ENCODE measurements at regions not wholly inside any gene's neighbourhood (a gene's known extent, or its start where the extent isn't known, plus 50 kb on each side); places are given as distances from the start of the nearest gene placed in this dataset.

GRCh38 chr2:226159875-226160479 lies 639.6 kb downstream of the IRS1 start:
- Histone ChIP-seq H3K27me3 (ENCODE audit: control insufficient read depth, insufficient read depth) (no peaks in the 10 kb centered on the region), H3K4me3 (ENCODE audit: low read length) (no peak overlapping the region), H3K27ac (ENCODE audit: low read length) (no peak overlapping the region), H3K4me1 (ENCODE audit: control insufficient read depth, insufficient read depth, low read length) (peaks cover 1% of the 10 kb centered on the region), H3K9me3 (ENCODE audit: control insufficient read depth, low read length) (no peaks in the 10 kb centered on the region)
- ATAC-seq: no peak
- intact Hi-C loops (cut with DNase I): no loop called here
- no peak for DNase-seq
- 34% methylated on average over 4 of the region's 4 CpGs for WGBS

GRCh38 chr2:226158940-226159339 lies 640.7 kb downstream of the IRS1 start:
- 92% methylated on average over 2 of the region's 2 CpGs for whole genome bisulfite sequencing
- H3K27me3 ChIP-seq (ENCODE audit: control insufficient read depth, insufficient read depth): no peaks in the 10 kb centered on the region
- no peak for DNase-seq
- H3K4me1 ChIP-seq (ENCODE audit: control insufficient read depth, insufficient read depth, low read length): peaks cover 1% of the 10 kb centered on the region
- ATAC-seq: no peak
- no peak overlapping the region for H3K4me3 ChIP-seq (ENCODE audit: low read length)
- intact Hi-C loops (cut with DNase I): no loop called here
- H3K9me3 ChIP-seq (ENCODE audit: control insufficient read depth, low read length): no peaks in the 10 kb centered on the region
- H3K27ac ChIP-seq (ENCODE audit: low read length): no peak overlapping the region

GRCh38 chr2:226158229-226158628 lies 641.4 kb downstream of the IRS1 start:
- Histone ChIP-seq H3K4me1 (ENCODE audit: control insufficient read depth, insufficient read depth, low read length) (peaks cover 1% of the 10 kb centered on the region), H3K9me3 (ENCODE audit: control insufficient read depth, low read length) (no peaks in the 10 kb centered on the region), H3K4me3 (ENCODE audit: low read length) (no peak overlapping the region), H3K27ac (ENCODE audit: low read length) (no peak overlapping the region), H3K27me3 (ENCODE audit: control insufficient read depth, insufficient read depth) (no peaks in the 10 kb centered on the region)
- ATAC-seq (no peak), DNase-seq (no peak)
- intact Hi-C loops (cut with DNase I): no loop called here
- 43% methylated on average over 1 of the region's 1 CpG for WGBS

GRCh38 chr2:226155093-226155875 lies 644.3 kb downstream of the IRS1 start:
- WGBS: 75% methylated on average over 5 of the region's 5 CpGs
- ATAC-seq: no peak
- no peaks in the 10 kb centered on the region for H3K9me3 ChIP-seq (ENCODE audit: control insufficient read depth, low read length)
- DNase-seq: no peak
- no peak overlapping the region for H3K4me3 ChIP-seq (ENCODE audit: low read length)
- intact Hi-C loops (cut with DNase I): no loop called here
- no peak overlapping the region for H3K27ac ChIP-seq (ENCODE audit: low read length)
- peaks cover 1% of the 10 kb centered on the region for H3K4me1 ChIP-seq (ENCODE audit: control insufficient read depth, insufficient read depth, low read length)
- H3K27me3 ChIP-seq (ENCODE audit: control insufficient read depth, insufficient read depth): no peaks in the 10 kb centered on the region

- 46% methylated on average over 3 of the region's 3 CpGs for WGBS
- no peak overlapping the region for H3K4me3 ChIP-seq (ENCODE audit: low read length)
- intact Hi-C loops (cut with DNase I): no loop called here
- H3K27ac ChIP-seq (ENCODE audit: low read length): no peak overlapping the region
- H3K4me1 ChIP-seq (ENCODE audit: control insufficient read depth, insufficient read depth, low read length): peaks cover 1% of the 10 kb centered on the region
- ATAC-seq (no peak), DNase-seq (no peak)
- H3K27me3 ChIP-seq (ENCODE audit: control insufficient read depth, insufficient read depth): no peaks in the 10 kb centered on the region
- no peaks in the 10 kb centered on the region for H3K9me3 ChIP-seq (ENCODE audit: control insufficient read depth, low read length)
Measured at GRCh38 chr2:226154610-226155009, 645.0 kb downstream of the IRS1 start.

GRCh38 chr2:226153553-226153952 lies 646.1 kb downstream of the IRS1 start:
- no peaks in the 10 kb centered on the region for H3K9me3 ChIP-seq (ENCODE audit: control insufficient read depth, low read length)
- H3K27ac ChIP-seq (ENCODE audit: low read length): no peak overlapping the region
- DNase-seq (no peak), ATAC-seq (no peak)
- WGBS: 82% methylated on average over 3 of the region's 3 CpGs
- no peak overlapping the region for H3K4me3 ChIP-seq (ENCODE audit: low read length)
- intact Hi-C loops (cut with DNase I): no loop called here
- peaks cover 1% of the 10 kb centered on the region for H3K4me1 ChIP-seq (ENCODE audit: control insufficient read depth, insufficient read depth, low read length)
- H3K27me3 ChIP-seq (ENCODE audit: control insufficient read depth, insufficient read depth): no peaks in the 10 kb centered on the region

- ATAC-seq: peak in 1 of 2 donors; percentile 31
- Histone ChIP-seq H3K4me3 (ENCODE audit: low read length) (no peak overlapping the region), H3K9me3 (ENCODE audit: control insufficient read depth, low read length) (no peaks in the 10 kb centered on the region), H3K27me3 (ENCODE audit: control insufficient read depth, insufficient read depth) (no peaks in the 10 kb centered on the region), H3K27ac (ENCODE audit: low read length) (no peak overlapping the region), H3K4me1 (ENCODE audit: control insufficient read depth, insufficient read depth, low read length) (peaks cover 1% of the 10 kb centered on the region)
- 14% methylated on average over 1 of the region's 1 CpG for WGBS
- intact Hi-C loops (cut with DNase I): no loop called here
- no peak for DNase-seq
Measured at GRCh38 chr2:226151157-226151556, 648.5 kb downstream of the IRS1 start.

GRCh38 chr2:226143091-226143490 lies 656.5 kb downstream of the IRS1 start:
- H3K27me3 ChIP-seq (ENCODE audit: control insufficient read depth, insufficient read depth): no peaks in the 10 kb centered on the region
- intact Hi-C loops (cut with DNase I): no loop called here
- DNase-seq: no peak
- no peak for ATAC-seq
- H3K9me3 ChIP-seq (ENCODE audit: control insufficient read depth, low read length): no peaks in the 10 kb centered on the region
- WGBS: 45% methylated on average over 2 of the region's 2 CpGs
- no peaks in the 10 kb centered on the region for H3K4me1 ChIP-seq (ENCODE audit: control insufficient read depth, insufficient read depth, low read length)
- no peak overlapping the region for H3K27ac ChIP-seq (ENCODE audit: low read length)
- no peak overlapping the region for H3K4me3 ChIP-seq (ENCODE audit: low read length)

- no peak for DNase-seq
- H3K4me3 ChIP-seq (ENCODE audit: low read length): no peak overlapping the region
- H3K27me3 ChIP-seq (ENCODE audit: control insufficient read depth, insufficient read depth): no peaks in the 10 kb centered on the region
- intact Hi-C loops (cut with DNase I): no loop called here
- 88% methylated on average over 1 of the region's 1 CpG for WGBS
- no peak overlapping the region for H3K27ac ChIP-seq (ENCODE audit: low read length)
- no peaks in the 10 kb centered on the region for H3K9me3 ChIP-seq (ENCODE audit: control insufficient read depth, low read length)
- ATAC-seq: no peak
- H3K4me1 ChIP-seq (ENCODE audit: control insufficient read depth, insufficient read depth, low read length): no peaks in the 10 kb centered on the region
Measured at GRCh38 chr2:226142463-226142862, 657.2 kb downstream of the IRS1 start.

- no peak for DNase-seq
- H3K27ac ChIP-seq (ENCODE audit: low read length): no peak overlapping the region
- ATAC-seq: no peak
- 75% methylated on average over 2 of the region's 2 CpGs for WGBS
- intact Hi-C loops (cut with DNase I): no loop called here
- no peaks in the 10 kb centered on the region for H3K9me3 ChIP-seq (ENCODE audit: control insufficient read depth, low read length)
- no peak overlapping the region for H3K4me3 ChIP-seq (ENCODE audit: low read length)
- no peaks in the 10 kb centered on the region for H3K4me1 ChIP-seq (ENCODE audit: control insufficient read depth, insufficient read depth, low read length)
- no peaks in the 10 kb centered on the region for H3K27me3 ChIP-seq (ENCODE audit: control insufficient read depth, insufficient read depth)
Measured at GRCh38 chr2:226140594-226140993, 659.0 kb downstream of the IRS1 start.

- H3K27me3 ChIP-seq (ENCODE audit: control insufficient read depth, insufficient read depth): no peaks in the 10 kb centered on the region
- ATAC-seq (no peak), DNase-seq (no peak)
- no peak overlapping the region for H3K27ac ChIP-seq (ENCODE audit: low read length)
- no peaks in the 10 kb centered on the region for H3K4me1 ChIP-seq (ENCODE audit: control insufficient read depth, insufficient read depth, low read length)
- intact Hi-C loops (cut with DNase I): no loop called here
- no peak overlapping the region for H3K4me3 ChIP-seq (ENCODE audit: low read length)
- H3K9me3 ChIP-seq (ENCODE audit: control insufficient read depth, low read length): no peaks in the 10 kb centered on the region
Measured at GRCh38 chr2:226139759-226140158, 659.9 kb downstream of the IRS1 start.
